H1 (cell line): ENCODE measurements at regions not wholly inside any gene's neighbourhood (a gene's known extent, or its start where the extent isn't known, plus 50 kb on each side); places are given as distances from the start of the nearest gene placed in this dataset.

Experiments
- BACH1 ChIP-seq: IDR thresholded peaks from 2 replicates; pipeline ENCODE4 v1.6.1; 2012; ENCODE audit warnings: low read length, improper control_type of control experiment
- CBX8 ChIP-seq: fragments of 300-800, 300-1000 bp; sonication (generic); IDR thresholded peaks from 2 replicates; pipeline ENCODE4 v1.7.1; 2016; ENCODE audit warnings: low read depth, low read length, borderline replicate concordance
- GABPA ChIP-seq: IDR thresholded peaks from 2 replicates; pipeline ENCODE4 v1.6.1; 2011; ENCODE audit warnings: mild to moderate bottlenecking, low read length, moderate library complexity, borderline replicate concordance; ENCODE audit not compliant: insufficient read depth
- JUN ChIP-seq: IDR thresholded peaks from 2 replicates; pipeline ENCODE4 v1.6.1; 2011; ENCODE audit warnings: low read depth, mild to moderate bottlenecking, improper control_type of control experiment, low read length
- KDM1A ChIP-seq: fragments of 200-600, 300-600 bp; sonication (generic); IDR thresholded peaks from 2 replicates; pipeline ENCODE4 v1.7.1; 2016; ENCODE audit warnings: mild to moderate bottlenecking, low read length, borderline replicate concordance
- KDM4A ChIP-seq: IDR thresholded peaks from one replicate; pipeline ENCODE4 v1.7.1; 2012; ENCODE audit warnings: low read depth, mild to moderate bottlenecking, moderate library complexity, low read length, inconsistent platforms; ENCODE audit not compliant: severe bottlenecking
- SIRT6 ChIP-seq: IDR thresholded peaks from one replicate; pipeline ENCODE4 v1.7.1; 2012; ENCODE audit warnings: low read length, inconsistent platforms
- SUZ12 ChIP-seq: fragments of 200-600 bp; sonication (generic); IDR thresholded peaks from 2 replicates; pipeline ENCODE4 v1.6.1; 2012; ENCODE audit warnings: mild to moderate bottlenecking, inconsistent platforms, low read length, moderate library complexity, mixed read lengths
- TAF1 ChIP-seq: IDR thresholded peaks from 2 replicates; pipeline ENCODE4 v1.6.1; 2011; ENCODE audit warnings: mild to moderate bottlenecking, low read depth, low read length

GRCh38 chr12:59115526-59115925 lies 195.2 kb upstream of the LRIG3 start (continued):
- TF ChIP-seq SUZ12 (no peak), JUN (no peak), KDM1A (no peak), TAF1 (no peak), GABPA (no peak), CBX8 (no peak), BACH1 (no peak), SIRT6 (no peak), KDM4A (no peak)
